ENCODE measurements at regions not wholly inside any gene's neighbourhood (a gene's known extent, or its start where the extent isn't known, plus 50 kb on each side); places are given as distances from the start of the nearest gene placed in this dataset.

GRCh38 chr7:155383756-155384491, 74.0 kb upstream of the EN2 start:
- TF ChIP-seq CTCF (IDR thresholded peaks at IDR 0.05; ENCODE audit: low read depth, low read length) = no peak
- no peak for TF ChIP-seq MAX (IDR thresholded peaks at IDR 0.05; ENCODE audit: low read depth, low read length)
- TF ChIP-seq POLR2A (IDR thresholded peaks at IDR 0.05; ENCODE audit: extremely low read depth, insufficient read length) = no peak

Data from NB4 (cell line).